Neutrophil (primary cell): ENCODE measurements at regions not wholly inside any gene's neighbourhood (a gene's known extent, or its start where the extent isn't known, plus 50 kb on each side); places are given as distances from the start of the nearest gene placed in this dataset.

Experiments
- H3K27ac ChIP-seq: fragments of 200-600 bp; sonication (generic); 2 replicates; pipeline ENCODE4 v1.5.1; 2016; ENCODE audit warnings: mild to moderate bottlenecking, moderate library complexity
- H3K27me3 ChIP-seq: fragments of 200-600 bp; sonication (generic); 2 replicates; pipeline ENCODE4 v1.6.0; 2016; ENCODE audit warnings: mild to moderate bottlenecking
- H3K36me3 ChIP-seq: fragments of 200-600 bp; sonication (generic); 2 replicates; pipeline ENCODE4 v1.5.1; 2017
- H3K4me1 ChIP-seq, 2 experiments: fragments of 200-600 bp in 1 of 2; sonication (generic) in 1 of 2; 1 replicate in 1 of 2; 2 replicates in 1 of 2; pipeline versions ENCODE4 v1.5.1 to v1.6.1; 2013 to 2016; ENCODE audit warnings: low read depth in 1 of 2, low read length in 1 of 2, mild to moderate bottlenecking in 1 of 2, moderate library complexity in 1 of 2; ENCODE audit not compliant: control insufficient read depth in 1 of 2, insufficient read depth in 1 of 2
- H3K4me3 ChIP-seq, 2 experiments: fragments of 200-600 bp in 1 of 2; sonication (generic) in 1 of 2; 1 replicate in 1 of 2; 2 replicates in 1 of 2; pipeline ENCODE4 v1.5.1; 2013 to 2016; ENCODE audit warnings: low read depth in 1 of 2, low read length in 1 of 2, mild to moderate bottlenecking in 1 of 2, moderate library complexity in 1 of 2
- H3K9me3 ChIP-seq: fragments of 200-600 bp; sonication (generic); 2 replicates; pipeline ENCODE4 v1.5.1; 2016
- TF ChIP-seq, protein P1 (sequence below): fragments of 200-600 bp; sonication (generic); IDR thresholded peaks from 2 replicates; pipeline ENCODE4 v1.5.1; 2016; ENCODE audit warnings: antibody characterized with exemption

DNA sequence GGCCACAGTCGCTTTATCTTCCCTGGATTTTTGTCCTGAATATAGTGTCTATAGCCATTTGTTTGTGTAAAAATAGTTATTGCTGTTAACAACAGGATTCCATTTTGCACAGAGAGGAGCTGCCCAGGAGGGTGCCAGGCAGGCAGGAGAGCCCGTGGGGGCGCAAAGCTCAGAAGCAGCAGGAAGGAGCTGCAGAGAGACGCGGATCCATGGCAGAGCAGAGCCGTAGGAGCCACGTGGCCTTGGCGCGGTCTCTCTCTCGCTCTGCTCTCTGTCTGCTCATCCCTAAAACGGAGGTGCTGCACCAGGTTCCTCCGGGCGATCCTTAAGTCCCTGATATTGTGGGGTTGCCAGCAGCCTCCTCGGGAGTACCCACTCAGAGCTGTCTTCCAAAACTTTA is 185.3 kb upstream of the MYT1L start:
- no peaks in the 10 kb centered on the region for H3K9me3 ChIP-seq
- no peaks in the 10 kb centered on the region for H3K36me3 ChIP-seq
- H3K4me1 ChIP-seq = no peaks in the 10 kb centered on the region
- TF ChIP-seq, protein P1, sequence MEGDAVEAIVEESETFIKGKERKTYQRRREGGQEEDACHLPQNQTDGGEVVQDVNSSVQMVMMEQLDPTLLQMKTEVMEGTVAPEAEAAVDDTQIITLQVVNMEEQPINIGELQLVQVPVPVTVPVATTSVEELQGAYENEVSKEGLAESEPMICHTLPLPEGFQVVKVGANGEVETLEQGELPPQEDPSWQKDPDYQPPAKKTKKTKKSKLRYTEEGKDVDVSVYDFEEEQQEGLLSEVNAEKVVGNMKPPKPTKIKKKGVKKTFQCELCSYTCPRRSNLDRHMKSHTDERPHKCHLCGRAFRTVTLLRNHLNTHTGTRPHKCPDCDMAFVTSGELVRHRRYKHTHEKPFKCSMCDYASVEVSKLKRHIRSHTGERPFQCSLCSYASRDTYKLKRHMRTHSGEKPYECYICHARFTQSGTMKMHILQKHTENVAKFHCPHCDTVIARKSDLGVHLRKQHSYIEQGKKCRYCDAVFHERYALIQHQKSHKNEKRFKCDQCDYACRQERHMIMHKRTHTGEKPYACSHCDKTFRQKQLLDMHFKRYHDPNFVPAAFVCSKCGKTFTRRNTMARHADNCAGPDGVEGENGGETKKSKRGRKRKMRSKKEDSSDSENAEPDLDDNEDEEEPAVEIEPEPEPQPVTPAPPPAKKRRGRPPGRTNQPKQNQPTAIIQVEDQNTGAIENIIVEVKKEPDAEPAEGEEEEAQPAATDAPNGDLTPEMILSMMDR = no peak
- H3K4me3 ChIP-seq = no peak overlapping the region
- no peak overlapping the region for H3K27ac ChIP-seq
- H3K27me3 ChIP-seq = no peaks in the 10 kb centered on the region

DNA sequence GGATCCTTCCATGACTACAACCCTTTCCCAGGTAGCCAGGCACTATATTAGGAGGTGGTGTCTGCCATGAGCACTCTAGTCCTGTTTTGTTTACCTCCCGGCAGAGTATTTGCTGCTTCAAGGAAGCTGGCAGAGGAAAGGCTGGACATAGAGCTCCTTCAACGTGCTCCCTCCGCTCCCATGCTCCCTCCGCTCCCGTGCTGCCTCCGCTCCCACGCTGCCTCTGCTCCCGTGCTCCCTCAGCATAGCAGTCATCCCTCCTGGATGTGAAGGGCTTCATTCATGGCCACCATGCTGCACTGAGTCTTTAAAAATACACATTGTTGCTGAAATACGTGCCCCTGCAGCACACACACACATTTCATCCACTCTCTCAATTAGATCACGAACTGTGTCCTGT is 181.9 kb upstream of the MYT1L start:
- H3K4me1 ChIP-seq = no peaks in the 10 kb centered on the region
- H3K27me3 ChIP-seq = no peaks in the 10 kb centered on the region
- H3K36me3 ChIP-seq = no peaks in the 10 kb centered on the region
- no peak overlapping the region for H3K4me3 ChIP-seq
- TF ChIP-seq, protein P1 = no peak
- H3K27ac ChIP-seq = no peak overlapping the region
- no peaks in the 10 kb centered on the region for H3K9me3 ChIP-seq

DNA sequence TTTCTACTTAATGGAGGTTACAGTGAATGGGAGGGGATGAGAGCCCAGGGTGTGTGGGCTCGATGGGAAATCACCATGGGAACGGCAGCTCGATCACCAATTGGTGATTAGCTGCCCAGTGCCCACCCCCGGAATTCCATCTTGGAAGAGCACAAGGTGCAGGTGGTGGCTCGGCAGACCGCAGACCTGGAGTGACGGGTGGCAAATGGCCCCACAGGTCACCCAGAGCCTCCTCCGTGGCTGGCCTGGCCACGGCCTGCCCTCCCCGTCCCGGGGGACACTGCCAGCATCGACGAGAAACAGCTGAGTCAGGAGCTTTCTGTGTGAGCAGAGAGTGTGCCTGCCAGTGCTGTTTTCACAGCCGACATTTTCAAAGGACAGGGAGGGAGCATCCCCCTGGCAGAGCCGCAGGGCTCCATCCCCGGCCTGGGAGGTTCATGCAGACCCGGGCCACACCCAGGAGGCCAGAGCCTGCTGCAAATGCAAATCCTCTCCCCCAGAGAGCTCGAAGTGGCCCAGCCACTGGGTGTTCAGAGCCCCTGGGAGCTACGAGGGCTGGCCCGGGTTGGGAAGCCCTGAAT is 176.4 kb upstream of the MYT1L start:
- Histone ChIP-seq H3K4me3 (no peak overlapping the region), H3K27me3 (no peaks in the 10 kb centered on the region), H3K9me3 (no peaks in the 10 kb centered on the region), H3K4me1 (no peaks in the 10 kb centered on the region), H3K27ac (no peak overlapping the region), H3K36me3 (no peaks in the 10 kb centered on the region)
- TF ChIP-seq, protein P1 = no peak

DNA sequence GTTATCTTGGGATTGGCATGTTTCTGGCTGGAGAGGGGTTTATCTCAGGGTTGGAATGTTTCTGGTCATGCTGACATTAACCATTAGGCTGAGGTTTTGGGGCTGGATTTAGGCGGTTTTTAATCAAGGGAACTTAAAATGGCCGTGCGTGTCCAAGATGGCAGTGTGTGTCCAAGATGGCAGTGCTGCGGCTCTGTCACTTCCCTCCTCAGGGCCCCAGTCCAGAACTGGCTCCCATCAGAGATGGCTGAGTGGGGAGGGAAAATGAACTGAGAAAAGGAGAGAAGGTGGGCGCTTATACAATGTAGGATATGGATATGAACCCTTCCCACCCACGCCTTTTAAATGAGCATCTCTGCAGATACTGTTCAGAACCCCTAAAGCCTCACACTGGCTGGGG is 175.5 kb upstream of the MYT1L start:
- TF ChIP-seq, protein P1 = no peak
- Histone ChIP-seq H3K27me3 (no peaks in the 10 kb centered on the region), H3K9me3 (no peaks in the 10 kb centered on the region), H3K4me3 (no peak overlapping the region), H3K4me1 (no peaks in the 10 kb centered on the region), H3K27ac (no peak overlapping the region), H3K36me3 (no peaks in the 10 kb centered on the region)

DNA sequence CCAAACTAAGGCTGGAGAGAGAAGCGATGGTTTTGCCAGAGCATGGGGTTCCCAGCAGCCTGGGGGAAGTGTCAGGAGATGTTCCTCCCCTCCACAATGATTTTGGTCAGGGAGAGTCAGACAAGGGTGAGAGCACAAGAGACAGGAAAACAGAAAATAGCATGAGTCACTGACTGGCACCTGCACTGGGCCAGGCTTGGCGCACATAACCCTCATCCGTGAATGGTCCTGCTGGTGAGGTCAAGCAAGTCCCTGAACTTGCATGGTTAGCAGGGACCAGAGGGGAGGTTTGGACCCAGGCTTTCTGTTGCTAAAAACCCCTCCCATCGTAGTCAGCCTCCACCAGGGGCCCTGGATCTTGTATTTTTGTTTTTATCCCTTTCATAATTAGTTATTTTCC is 174.5 kb upstream of the MYT1L start:
- Histone ChIP-seq H3K9me3 (no peaks in the 10 kb centered on the region), H3K4me1 (no peaks in the 10 kb centered on the region), H3K4me3 (no peak overlapping the region), H3K27me3 (no peaks in the 10 kb centered on the region), H3K27ac (no peak overlapping the region), H3K36me3 (no peaks in the 10 kb centered on the region)
- TF ChIP-seq, protein P1 = no peak
